GM12865 (cell line): ENCODE measurements at regions not wholly inside any gene's neighbourhood (a gene's known extent, or its start where the extent isn't known, plus 50 kb on each side); places are given as distances from the start of the nearest gene placed in this dataset.

Experiments
- DNase-seq: peaks from one replicate; pipeline ENCODE4 v3.0.0; 2010; ENCODE audit warnings: low read depth
- H3K4me3 ChIP-seq: 2 replicates; pipeline ENCODE4 v1.5.1; 2011; ENCODE audit warnings: mild to moderate bottlenecking, low read depth, low read length, control low read depth
- TF ChIP-seq, protein P1 (sequence below): IDR thresholded peaks from 2 replicates; pipeline ENCODE4 v1.5.1; 2011; ENCODE audit warnings: low read length, control low read depth, low read depth, inconsistent platforms; ENCODE audit not compliant: insufficient read depth; ENCODE audit errors: missing control alignments

DNA sequence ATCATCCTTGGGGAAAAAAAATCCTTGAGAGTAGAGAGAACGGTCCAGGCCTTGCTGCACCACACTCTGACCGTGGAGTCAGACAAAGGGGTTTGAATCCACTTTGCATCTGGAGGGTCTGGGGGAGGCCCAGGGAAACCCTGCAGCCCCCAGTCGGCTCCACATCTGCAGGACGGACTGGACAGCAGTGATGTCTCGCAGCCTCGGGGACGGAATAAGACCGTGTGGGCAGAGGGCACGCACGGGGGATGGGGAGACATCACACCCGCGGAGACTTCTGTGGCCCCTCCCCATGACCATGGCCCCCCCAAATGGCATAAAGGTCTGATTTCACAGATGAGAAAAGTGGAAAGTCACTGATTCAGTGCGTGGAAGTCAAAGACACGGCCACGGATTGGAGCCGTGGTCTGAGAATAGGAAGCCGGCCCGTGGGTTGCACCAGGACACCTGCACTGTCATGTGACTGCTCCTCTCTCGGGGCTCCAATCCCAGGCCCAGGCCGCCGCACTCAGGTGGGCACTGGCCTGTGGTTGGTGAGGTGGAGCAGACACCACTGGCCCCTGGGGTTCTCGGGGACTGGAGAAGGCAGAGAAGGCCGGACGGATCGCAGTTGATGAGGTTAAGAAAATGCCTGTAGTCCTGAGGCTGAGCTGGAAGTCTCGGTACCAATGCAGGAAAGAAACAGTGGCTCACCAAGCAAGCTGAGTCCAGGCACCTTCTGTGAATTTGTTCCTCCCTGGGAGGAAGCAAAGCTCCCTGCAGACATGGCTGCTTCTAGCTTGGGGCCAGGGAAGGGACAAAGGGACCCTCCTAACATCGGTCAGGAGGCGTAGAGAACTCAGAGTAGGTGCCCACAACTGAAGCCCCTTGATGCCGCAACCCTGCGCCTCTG lies 61.8 kb downstream of the RTP5 start:
- DNase-seq = no peak
- TF ChIP-seq, protein P1, sequence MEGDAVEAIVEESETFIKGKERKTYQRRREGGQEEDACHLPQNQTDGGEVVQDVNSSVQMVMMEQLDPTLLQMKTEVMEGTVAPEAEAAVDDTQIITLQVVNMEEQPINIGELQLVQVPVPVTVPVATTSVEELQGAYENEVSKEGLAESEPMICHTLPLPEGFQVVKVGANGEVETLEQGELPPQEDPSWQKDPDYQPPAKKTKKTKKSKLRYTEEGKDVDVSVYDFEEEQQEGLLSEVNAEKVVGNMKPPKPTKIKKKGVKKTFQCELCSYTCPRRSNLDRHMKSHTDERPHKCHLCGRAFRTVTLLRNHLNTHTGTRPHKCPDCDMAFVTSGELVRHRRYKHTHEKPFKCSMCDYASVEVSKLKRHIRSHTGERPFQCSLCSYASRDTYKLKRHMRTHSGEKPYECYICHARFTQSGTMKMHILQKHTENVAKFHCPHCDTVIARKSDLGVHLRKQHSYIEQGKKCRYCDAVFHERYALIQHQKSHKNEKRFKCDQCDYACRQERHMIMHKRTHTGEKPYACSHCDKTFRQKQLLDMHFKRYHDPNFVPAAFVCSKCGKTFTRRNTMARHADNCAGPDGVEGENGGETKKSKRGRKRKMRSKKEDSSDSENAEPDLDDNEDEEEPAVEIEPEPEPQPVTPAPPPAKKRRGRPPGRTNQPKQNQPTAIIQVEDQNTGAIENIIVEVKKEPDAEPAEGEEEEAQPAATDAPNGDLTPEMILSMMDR = no peak
- H3K4me3 ChIP-seq = no peak overlapping the region

DNA sequence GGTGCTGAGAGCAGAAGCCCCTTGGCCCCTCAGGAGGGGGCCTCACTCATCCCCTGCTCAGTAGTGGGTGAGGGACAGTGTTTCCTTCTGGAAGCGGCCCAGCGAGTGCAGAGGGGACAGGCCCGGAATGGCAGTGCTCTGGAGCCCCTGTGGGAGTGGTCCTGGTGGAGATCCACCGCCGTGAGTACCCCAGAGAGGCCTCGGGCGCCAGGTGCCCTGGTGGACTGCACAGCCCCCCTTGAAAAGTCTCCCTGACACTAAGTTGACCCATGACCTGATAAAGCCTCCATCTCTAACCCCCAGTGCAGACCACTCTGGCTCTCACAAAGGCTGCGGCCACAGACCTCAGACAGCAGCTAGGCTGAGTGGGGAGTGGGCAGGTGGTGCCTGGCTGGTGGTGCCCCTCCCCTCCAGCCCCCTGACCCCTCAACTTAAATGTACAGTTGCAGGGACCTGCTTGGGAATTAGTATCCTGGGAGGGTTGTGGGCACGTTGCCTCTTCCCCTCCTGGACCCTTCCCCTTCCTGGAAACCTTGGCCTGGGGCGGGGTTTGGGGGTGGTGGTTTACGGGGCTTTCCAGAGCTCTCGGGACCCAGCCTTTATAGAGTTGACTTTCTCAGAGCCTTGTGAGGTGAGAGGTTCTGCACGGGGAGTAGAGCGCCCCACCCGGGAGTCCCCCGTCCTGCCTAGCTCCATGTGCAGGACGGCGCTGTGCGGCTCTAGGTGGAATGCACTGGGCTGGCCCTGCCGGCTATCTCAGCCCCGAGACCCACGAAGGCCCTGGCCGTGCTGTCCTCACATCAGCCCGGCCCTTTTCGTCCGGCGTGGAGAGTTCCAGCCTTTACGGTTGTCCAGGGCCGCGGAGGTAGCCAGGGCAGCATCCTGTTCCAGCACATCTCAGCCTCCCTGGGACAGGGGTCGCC lies 62.7 kb downstream of the RTP5 start:
- H3K4me3 ChIP-seq = no peak overlapping the region
- TF ChIP-seq, protein P1 = no peak
- DNase-seq = no peak

GRCh38 chr2:241932899-241933178 lies 63.3 kb downstream of the RTP5 start:
- DNase-seq = no peak
- no peak overlapping the region for H3K4me3 ChIP-seq
- TF ChIP-seq, protein P1 = no peak

- H3K4me3 ChIP-seq = no peak overlapping the region
- no peak for DNase-seq
- TF ChIP-seq, protein P1 = no peak
Measured at GRCh38 chr2:241933179-241933911, 63.8 kb downstream of the RTP5 start.

GRCh38 chr2:241935314-241935713 lies 65.8 kb downstream of the RTP5 start:
- TF ChIP-seq, protein P1 = no peak
- no peak overlapping the region for H3K4me3 ChIP-seq
- DNase-seq = no peak

DNA sequence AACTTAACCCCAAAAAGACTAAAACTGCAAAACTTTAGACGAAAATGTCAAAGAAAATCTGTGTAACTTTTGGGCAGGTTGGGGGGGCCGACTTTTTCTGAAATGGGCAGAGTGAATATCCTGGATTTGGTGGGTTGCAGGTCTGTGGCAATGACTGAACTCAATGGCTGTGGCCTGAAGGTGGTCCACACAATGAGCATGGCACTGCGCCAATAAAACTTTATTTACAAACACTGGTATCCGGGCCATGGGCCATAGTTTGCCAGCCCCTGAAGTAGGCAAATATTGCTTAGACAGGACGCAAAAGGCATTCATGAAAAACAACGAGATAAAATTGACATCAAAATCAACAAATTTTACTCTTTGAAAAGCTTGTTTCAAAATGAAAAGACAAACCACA lies 66.2 kb downstream of the RTP5 start:
- TF ChIP-seq, protein P1 = no peak
- no peak overlapping the region for H3K4me3 ChIP-seq
- DNase-seq = no peak
